PC-3 (cell line): ENCODE measurements at regions not wholly inside any gene's neighbourhood (a gene's known extent, or its start where the extent isn't known, plus 50 kb on each side); places are given as distances from the start of the nearest gene placed in this dataset.

Experiments used
- CTCF ChIP-seq: fragments of 300-600 bp; sonication (generic); conservative IDR thresholded peaks from 2 replicates; pipeline ENCODE4 v1.5.1; 2017; ENCODE audit warnings: antibody characterized with exemption, low read depth, mild to moderate bottlenecking, low read length
- EZH2 ChIP-seq: fragments of 300-600 bp; sonication (generic); IDR thresholded peaks from one replicate; pipeline ENCODE4 v1.6.1; 2017; ENCODE audit warnings: antibody characterized with exemption, mild to moderate bottlenecking, low read length; ENCODE audit not compliant: unreplicated experiment

- TF ChIP-seq EZH2 (no peak), CTCF (no peak)
Measured at GRCh38 chr4:100339870-100340269, 149.6 kb upstream of the DDIT4L start.
